SH-SY5Y (cell line): ENCODE measurements at regions not wholly inside any gene's neighbourhood (a gene's known extent, or its start where the extent isn't known, plus 50 kb on each side); places are given as distances from the start of the nearest gene placed in this dataset.

Experiments used
- GATA2 ChIP-seq: IDR thresholded peaks from 2 replicates; pipeline ENCODE4 v1.6.1; 2011; ENCODE audit warnings: mild to moderate bottlenecking, low read depth, low read length
- GATA3 ChIP-seq: IDR thresholded peaks from 2 replicates; pipeline ENCODE4 v1.6.1; 2011; ENCODE audit warnings: low read depth, mild to moderate bottlenecking, low read length, moderate library complexity

- TF ChIP-seq GATA3: no peak
- TF ChIP-seq GATA2: no peak
These were observed 59.1 kb upstream of the POU2AF2 start for GRCh38 chr11:111186308-111186915.
